GM10266 (cell line): ENCODE measurements at regions not wholly inside any gene's neighbourhood (a gene's known extent, or its start where the extent isn't known, plus 50 kb on each side); places are given as distances from the start of the nearest gene placed in this dataset.

Experiments
- DNase-seq: peaks from one replicate; pipeline ENCODE4 v3.0.0; 2012; ENCODE audit errors: extremely low spot score
- CTCF ChIP-seq: IDR thresholded peaks from 2 replicates; pipeline ENCODE4 v1.5.1; 2012; ENCODE audit warnings: mild to moderate bottlenecking, low read depth; ENCODE audit not compliant: control insufficient read depth, insufficient read depth; ENCODE audit errors: missing control alignments

GRCh38 chr1:219333626-219334025 lies 159.9 kb downstream of the LYPLAL1 start:
- no peak for TF ChIP-seq CTCF
- no peak for DNase-seq

GRCh38 chr1:219331424-219331823 lies 157.7 kb downstream of the LYPLAL1 start:
- no peak for DNase-seq
- TF ChIP-seq CTCF, result no peak

- TF ChIP-seq CTCF, result no peak
- DNase-seq, result no peak
Measured at GRCh38 chr1:219330669-219331068, 157.0 kb downstream of the LYPLAL1 start.

GRCh38 chr1:219330001-219330400 lies 156.3 kb downstream of the LYPLAL1 start:
- no peak for TF ChIP-seq CTCF
- DNase-seq, result no peak

GRCh38 chr1:219329578-219329977 lies 155.9 kb downstream of the LYPLAL1 start:
- TF ChIP-seq CTCF, result no peak
- DNase-seq, result no peak

GRCh38 chr1:219326843-219327242 lies 153.2 kb downstream of the LYPLAL1 start:
- DNase-seq, result no peak
- TF ChIP-seq CTCF, result no peak

- no peak for TF ChIP-seq CTCF
- DNase-seq, result no peak
Measured at GRCh38 chr1:219325368-219325742, 151.7 kb downstream of the LYPLAL1 start.
